Stimulated activated CD4-positive, alpha-beta T cell treated with anti-CD3 and anti-CD28 coated beads, TNF-alpha, amount 100 ng/mL, for 4 hours (primary cell): ENCODE measurements at regions not wholly inside any gene's neighbourhood (a gene's known extent, or its start where the extent isn't known, plus 50 kb on each side); places are given as distances from the start of the nearest gene placed in this dataset.

Experiments used
- DNase-seq, 3 experiments: peaks; one replicate each; pipeline ENCODE4 v3.0.0-alpha.2; 2020; ENCODE audit warnings: low read depth in 3 of 3

DNA sequence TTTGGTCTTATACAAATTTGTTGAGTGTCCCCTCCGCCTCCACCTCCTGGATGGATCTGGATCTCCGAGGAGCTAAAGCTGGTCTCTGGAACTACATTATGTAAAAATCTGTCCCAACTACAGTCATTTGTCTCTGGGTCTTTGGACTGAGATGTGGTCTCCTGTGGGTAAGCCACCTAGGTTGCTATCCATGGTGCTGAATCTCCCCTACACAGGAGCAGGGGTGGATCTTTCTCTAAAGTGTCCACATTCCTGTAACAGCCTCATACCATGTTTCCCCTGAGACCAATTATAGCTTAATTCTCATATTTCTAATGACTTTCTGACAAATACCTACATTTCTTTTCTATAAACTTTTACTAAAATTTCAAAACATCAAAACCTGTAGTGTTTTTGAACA, 625.8 kb downstream of the TAFA4 start:
- DNase-seq, result no peak

DNA sequence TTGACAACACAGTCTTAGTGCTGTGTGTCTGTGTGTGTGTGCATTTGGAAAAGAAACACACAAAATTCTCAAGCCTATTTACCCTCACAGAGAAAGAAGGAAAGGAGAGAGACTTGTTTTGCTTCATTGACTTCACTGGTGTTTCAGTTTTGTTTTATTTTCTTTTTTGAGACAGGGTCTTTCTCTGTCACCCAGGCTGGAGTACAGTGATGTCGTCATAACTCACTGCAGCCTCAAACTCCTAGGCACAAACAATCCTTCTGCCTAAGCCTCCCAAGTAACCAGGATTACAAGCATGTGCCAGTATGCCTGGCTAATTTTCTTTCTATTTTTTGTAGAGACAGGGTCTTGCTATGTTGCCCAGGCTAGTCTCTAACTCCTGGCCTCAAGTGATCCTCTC, 636.9 kb downstream of the TAFA4 start:
- no peak for DNase-seq

DNA sequence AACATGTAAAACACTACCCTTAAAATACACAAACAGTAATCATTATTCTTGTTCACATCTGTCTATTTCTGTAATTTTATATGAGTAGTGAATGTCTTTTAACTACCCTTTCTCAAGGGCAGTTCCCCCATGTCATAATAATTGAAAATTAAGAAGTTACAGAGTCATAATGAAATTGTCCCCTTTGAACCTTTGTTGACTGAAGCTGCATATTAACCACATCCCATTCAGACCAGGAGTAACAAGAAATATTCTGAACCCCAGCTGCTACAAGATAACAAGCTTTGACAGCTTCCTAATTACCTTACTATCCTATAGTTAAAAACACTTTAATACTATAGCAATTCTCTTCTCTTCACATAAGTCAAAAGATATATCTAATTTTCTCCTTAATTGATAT, 635.9 kb upstream of the SUCLG2 start:
- DNase-seq, result no peak

DNA sequence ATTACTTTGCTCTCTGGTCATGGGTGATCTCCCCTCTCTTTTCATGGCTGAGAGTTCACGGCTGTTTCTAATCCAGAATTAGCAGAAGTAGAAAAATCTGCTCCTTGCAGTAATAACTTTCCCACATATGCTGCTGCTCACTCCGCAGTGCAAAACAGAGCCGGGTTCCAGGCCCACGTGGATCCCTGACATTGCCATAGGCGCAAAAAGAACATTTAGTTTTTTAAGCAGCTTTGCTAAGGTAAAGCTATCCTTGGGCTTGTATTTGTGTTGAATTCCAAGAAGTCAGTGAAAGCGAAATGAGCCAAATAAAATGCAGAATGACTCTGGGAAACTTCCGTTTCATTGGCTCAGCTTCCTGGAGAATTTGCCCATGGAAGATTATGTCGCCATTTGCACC, 633.7 kb upstream of the SUCLG2 start:
- no peak for DNase-seq

DNA sequence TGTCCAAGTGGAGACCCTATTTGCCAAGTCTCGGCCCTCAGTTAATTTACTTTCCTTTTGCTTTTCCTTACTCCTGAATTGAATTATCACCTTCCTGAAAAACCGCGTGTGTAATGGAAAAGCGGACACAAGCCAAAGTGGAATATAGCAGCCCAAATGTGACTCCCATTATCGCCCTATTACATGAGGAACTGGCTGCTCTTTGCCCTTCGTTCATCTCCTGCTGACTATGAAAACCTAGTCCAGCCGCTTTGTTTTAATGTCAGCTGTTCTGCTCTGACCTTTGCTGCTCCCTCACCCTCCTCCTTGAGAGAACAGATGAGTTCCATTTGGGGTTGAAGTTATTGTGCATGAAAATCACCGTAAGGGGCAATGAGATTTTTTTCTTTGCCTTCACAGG, 632.7 kb upstream of the SUCLG2 start:
- no peak for DNase-seq

DNA sequence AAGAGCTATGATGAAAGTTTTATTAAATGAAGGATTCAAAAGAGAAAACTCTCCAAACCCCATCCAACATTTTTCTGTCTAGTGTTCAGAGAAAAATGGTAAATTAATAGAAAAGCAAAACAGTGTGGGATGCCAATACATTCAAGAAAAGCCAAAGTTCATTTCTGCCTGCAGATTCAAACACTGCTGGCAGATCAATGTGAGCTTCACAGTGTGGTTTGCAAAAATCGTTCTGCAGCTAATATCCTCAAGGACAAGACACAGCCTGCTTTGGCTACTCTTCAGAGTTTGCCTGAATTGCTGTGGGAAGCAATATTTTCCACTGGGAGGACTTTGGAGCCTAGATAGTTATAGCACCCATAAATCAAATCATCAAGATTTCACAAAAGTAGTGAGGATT, 619.9 kb upstream of the SUCLG2 start:
- no peak for DNase-seq

DNA sequence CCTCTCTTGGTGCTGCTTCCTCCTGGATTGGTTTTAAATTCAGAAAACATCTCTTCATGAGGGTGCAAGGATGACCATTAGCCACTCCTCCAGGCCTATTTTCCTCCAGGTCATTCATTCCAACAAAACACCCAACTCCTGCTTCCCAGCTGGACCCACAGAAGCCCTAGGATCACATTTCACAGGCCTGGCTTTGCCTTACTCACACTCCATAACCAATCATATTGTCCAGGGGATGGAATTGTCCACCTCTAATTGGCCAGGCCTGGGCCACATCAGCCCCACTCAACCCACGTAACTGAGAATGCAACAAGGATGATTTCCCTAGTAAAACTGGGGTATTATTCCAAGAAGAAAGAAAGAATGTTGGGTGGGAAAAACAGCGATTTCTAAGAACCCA, 616.7 kb upstream of the SUCLG2 start:
- no peak for DNase-seq

DNA sequence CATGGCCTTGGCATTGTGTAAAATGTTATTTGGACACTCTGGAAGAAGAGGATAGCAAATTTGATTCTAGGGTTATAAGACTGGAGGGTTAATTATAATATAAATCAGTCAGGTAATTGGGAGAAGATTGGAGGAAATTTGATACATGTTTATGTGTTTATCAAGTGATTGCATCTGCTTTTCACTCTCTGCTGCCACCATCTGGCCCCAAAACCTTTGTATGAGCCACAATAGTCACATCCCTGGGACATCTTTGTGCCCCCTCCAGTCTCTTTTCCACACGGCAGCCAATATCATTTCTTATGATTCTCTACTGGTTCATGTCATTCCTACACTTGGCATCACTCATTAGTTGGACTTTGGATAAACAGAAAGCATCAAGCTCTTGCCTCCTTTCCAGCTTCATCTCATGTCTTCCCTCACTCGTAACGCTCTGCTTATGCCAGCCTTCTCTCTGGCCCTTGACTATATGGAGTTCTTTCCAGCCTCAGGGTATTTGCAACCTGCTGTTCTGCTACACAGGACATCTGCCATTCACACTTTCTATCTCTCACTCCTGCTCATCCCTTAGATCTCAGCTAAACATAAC, 602.3 kb upstream of the SUCLG2 start:
- no peak for DNase-seq

DNA sequence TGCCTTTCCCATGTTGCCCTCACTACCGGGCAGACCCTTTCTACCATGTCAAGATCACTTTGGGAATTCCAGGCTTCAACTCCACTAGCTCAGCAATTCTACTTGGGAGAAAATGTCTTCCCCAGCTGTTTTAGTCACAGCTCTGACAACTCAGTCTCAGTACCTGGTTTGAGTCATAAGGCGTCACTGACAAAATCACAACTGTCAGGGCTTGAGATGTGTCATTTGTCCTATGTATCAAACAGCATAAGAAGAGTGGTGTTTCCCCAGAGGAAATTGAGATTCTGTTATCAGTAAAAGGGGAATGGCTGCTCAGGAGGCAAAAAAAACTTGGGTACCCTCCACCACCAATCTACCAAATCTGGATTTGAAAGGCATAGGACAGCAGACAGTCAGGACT, 594.9 kb upstream of the SUCLG2 start:
- DNase-seq, result no peak

DNA sequence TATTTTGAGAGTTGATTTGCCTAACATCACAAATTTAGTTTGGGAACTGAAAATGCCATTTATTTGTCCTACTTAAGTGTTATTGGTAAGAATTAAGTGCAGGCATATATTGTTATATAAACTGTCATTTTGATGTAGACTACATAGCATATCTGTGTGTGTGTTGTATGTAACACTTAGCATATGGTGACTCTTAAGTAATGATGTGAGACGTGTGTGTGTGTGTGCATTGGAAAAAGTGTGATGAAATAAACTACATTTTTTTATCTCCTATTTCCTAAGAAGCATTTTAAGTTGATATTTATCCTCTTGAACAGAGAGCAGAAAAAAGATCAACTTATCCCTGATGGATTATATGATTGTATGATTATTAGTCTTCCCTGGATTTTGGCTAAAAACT, 588.2 kb upstream of the SUCLG2 start:
- DNase-seq, result no peak

DNA sequence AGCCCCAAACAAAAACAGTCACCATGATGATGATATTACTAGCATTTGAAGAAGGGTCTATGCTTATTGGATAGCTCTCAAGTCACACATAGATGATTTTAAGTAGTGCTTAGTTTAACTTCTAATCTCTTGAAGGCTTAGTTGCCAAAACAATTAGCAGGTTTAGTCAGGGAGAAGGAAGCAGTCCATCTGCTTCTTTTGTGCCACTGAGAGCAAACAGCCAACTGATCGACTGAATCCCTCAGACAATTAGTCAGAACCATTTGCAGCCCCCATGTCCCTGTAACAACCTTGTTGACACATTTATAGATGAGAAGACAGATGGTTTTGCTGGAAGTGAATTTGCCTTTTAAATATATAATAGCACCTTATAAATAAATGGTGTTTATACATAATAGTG, 585.1 kb upstream of the SUCLG2 start:
- DNase-seq, result no peak

DNA sequence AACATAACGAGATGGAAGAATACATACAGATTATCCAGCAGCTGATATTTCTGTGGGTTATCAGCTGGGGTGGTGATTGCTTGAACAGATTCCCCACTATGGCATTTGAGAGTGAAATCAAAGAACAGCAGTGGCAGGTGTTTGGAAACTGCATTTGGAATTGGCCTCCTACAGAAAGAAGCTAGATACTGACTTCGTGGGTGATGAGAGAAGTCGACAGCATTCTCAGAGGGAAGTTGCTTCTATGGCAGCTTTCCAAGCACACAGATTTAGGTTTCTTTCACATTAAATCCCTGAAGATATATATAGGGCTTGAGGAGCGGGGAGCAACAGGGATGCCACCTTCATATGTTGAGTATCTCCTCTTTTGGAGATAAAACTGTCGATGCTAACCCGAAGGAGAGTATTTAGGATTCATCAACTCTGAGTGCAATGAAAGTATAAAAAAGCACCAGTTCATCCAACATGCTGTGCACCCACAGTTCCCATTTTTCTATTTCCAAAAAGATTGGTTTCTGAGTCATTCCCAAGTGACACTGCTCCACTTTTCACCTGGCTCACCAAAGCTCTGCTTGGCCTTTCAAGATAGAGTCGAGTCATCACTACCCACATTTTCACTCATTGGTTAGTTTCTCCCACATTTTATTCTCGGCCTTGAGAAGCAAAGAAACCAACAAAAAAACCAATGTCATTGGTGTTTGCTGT, 579.8 kb upstream of the SUCLG2 start:
- no peak for DNase-seq

DNA sequence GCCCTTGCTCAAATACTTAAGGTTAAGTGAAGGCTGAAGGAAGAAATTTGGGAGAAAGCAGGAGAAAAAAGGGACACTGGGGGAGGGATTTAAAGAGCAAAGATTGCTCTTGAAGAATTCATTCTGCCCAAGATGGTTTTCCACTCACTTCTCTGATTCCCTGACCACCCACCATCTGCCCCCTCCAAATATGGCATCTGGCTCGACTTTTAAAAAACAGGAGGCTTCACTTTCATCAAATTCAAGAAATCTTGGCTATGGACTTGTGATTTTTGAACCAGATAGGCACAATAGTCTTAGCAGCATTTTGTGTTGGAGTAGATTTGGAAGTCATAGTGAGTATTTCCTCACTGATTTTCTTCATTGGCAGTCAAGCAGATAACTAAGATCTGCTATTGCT, 574.4 kb upstream of the SUCLG2 start:
- DNase-seq, result no peak

DNA sequence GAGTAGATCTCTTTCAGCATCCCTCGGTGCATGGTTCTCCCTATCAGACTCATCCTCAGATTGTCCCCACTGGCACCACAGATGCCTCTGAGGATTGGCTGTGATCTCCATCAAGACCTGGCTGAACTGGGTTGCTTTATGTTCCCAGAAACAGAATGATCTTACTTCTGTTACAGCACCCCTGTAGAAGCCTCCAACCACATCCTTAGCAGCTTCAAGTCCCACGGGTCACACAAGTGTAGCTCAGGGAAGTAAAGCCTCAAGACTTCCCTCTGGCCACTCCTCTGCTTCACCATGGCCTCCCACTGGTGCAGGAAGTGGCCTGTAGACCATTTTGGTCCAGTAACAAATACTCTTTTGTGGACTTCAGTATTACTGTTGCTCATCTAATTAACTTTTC, 566.4 kb upstream of the SUCLG2 start:
- no peak for DNase-seq

DNA sequence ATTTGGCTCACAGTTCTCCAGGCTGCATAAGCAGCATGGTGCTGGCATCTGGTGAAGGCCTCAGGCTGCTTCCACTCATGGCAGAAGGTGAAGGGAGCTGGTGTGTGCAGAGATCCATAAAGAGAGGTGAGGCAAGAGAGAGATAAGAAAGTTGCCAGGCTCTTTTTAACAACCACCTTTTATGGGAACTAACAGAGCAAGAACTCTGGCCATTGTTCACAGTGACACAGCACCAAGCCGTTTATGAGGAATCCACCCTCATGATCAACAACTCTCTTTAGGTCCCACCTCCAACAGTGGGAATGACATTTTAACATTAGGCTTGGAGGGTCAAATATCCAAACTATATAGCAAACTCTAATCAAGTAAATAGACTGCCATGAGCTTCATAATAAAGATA, 557.2 kb upstream of the SUCLG2 start:
- no peak for DNase-seq

DNA sequence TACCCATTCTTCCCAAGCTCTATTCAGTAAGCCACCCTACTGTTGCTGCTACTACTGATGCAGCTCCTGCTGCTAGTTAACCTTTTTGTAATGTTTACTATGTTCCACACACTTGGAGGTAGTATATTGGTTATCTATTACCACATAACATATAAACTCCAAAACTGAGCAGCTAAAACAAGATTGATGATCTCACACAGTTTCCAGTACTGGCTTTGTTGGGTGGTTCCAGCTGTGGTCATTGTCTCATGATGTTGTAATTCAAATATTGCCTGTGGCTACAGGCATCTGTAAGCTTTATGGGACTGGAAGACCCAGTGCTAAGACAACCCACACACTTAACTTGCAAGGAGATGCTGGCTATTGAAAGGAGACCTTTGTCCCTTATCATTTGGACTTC, 556.2 kb upstream of the SUCLG2 start:
- DNase-seq, result no peak

DNA sequence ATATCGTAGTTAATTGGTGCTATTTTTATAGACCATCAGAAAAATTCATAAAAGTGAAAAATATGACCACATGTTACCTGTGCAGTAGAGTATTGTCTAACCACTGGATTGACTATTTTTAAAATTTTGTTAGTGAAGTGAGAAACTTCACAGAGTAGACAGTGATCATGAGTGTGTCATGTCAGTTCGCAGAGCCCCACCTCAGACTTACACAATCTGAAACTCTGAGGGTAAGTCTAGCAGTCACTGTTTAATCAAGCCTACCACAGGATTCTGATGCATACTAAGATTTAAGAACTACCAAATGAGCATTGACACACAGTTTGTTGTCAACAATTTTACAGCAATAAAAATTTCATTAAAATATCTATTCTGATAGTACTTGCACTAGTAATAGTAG, 552.9 kb upstream of the SUCLG2 start:
- DNase-seq, result no peak

DNA sequence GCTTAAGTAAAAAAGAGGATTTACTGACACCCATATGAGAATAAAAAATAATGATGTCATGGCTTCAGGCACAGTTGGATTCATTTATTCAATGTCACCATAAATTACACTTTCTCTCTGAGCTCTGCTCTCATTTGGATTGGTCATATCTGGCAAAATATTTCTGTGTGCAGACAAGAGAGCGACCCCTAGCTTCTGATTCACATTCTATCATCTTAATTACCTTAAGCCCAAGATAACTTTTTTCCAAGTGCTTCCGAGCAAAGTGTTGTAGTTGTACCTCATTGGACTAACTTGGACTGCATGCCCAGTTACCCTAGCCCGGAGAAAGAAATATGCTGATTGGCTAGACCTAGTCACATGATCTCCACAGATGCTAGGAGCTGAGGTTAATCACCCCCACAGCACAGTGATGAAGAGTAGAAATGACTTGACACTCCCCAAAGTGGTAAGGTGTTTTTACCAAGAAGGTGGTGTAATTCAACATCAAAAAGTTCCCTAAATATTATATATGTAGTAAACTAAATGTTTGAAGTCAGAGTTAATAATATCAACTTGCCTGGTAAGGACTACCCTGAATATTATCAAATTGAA, 552.2 kb upstream of the SUCLG2 start:
- DNase-seq, result no peak

DNA sequence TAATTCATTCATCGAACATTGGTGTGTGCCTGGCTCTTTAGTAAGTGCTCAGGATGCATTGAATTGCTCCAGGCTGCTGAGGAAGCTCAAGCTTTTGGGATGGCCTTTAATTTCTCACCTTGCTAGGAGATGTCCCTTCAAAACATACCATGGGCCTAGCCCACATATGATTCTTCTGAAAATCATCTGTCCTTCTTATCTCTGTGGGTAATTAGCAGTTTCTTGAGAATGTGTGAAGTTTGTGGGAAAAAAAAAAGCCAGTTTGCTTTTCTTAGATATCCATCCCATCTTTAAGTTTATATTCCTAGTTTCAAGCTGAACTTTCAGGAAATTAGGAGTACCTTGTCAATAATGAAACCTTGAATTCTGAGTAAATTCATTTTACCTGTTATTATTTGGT, 532.3 kb upstream of the SUCLG2 start:
- DNase-seq, result no peak

DNA sequence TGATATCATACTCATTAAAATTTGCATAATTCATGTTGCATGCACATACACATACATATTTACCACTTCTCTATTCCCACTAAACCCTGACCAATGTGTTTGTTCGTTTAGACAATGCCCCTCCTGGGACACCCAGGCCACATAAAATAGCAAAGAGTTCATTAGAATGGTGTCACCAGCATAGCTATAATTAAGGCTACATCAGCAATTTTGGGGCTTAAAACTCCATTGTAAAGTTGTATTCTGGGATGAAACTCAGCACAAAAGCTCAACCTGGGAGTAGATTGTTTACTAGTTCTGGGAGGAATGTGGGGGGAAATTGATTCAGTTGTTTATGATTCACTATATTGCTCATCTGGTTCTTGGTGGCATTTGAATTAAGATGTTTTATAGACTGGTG, 522.2 kb upstream of the SUCLG2 start:
- DNase-seq, result no peak

DNA sequence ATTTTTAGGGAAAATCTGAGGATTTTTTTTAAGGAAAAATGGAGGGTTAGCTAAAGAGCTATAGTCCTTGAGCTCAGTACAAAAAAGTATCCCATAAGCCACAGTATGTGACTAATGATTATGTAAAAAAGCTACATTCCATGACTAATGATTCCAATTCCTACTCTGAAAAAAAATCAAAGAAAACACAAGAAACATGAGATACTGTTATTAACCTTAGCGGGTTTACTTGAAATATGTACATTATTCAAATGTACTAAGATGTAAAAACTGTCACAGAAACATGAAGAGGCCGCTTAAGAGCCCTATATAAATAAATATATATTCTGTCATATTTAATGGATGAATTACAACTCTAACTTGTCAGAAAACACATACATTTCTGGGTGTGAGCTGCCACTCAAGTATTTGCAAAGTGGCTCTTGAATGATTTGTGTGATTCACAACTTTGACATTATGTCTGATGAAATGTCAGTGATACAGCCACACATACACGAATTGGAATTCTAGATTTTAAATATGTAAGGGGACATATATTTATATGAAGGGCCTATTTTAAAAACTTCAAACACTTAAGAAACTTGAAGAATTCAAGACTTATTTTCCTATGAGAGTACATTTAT, 518.7 kb upstream of the SUCLG2 start:
- no peak for DNase-seq

DNA sequence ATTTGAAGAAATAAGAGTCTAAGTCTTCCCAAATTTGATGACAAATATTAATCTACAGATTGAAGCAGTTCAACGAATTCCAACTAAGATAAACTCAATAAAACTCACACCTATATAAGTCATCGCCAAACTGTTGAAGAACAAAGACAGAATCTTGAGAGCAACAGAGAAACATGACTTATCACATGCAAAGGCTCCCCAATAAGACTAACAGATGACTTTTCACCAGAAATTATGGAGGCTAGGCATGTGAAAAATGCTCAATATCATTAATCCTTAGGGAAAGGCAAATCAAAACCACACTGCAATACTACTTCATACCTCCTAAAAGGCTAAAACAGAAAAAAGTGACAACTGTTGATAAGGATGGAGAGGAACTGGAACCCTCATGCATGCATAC, 517.6 kb upstream of the SUCLG2 start:
- DNase-seq, result no peak

DNA sequence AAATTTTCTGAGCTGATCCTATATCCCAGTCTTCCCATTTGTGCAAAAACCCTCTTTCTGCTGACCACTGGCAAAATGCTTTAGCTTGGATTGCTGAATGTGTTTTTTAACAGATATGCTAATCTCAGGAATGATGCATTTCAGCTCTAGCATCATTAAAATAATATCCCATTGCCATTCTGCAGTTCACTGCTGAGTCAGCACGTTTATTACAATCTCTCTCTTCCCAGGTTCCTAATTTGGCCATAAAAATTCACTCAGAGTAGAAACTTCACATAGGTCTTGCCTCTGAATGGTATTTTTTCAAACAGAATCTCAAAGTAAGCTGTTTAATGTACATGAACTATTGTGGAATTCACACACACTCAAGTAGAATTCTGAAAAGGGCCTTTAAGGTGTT, 509.6 kb upstream of the SUCLG2 start:
- no peak for DNase-seq
